GM19240 (cell line): ENCODE measurements at regions not wholly inside any gene's neighbourhood (a gene's known extent, or its start where the extent isn't known, plus 50 kb on each side); places are given as distances from the start of the nearest gene placed in this dataset.

Experiments
- DNase-seq: peaks from one replicate; pipeline ENCODE4 v3.0.0; 2011; ENCODE audit warnings: low spot score; ENCODE audit not compliant: insufficient read length

- no peak for DNase-seq
Measured at GRCh38 chr5:144002876-144003275, 167.6 kb downstream of the YIPF5 start.

- DNase-seq = no peak
Measured at GRCh38 chr5:144003636-144004035, 166.8 kb downstream of the YIPF5 start.

DNA sequence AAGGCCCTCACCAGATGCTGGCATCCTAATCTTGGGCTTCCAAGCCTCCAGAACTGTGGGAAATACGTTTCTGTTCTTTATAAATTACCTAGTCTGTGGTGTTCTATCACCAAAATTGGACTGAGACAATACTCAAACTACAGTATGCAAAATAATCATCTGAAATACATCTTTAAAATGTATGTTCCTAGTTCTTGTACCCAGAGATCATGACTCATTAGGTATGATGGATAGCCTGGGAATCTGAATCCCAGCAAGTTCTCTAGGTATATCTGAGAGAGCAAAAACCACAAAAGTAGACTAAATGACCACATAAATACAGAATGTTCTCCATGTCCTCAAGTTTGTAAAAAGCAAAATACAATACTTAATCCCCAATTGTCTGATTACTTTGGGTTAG is 166.3 kb downstream of the YIPF5 start:
- DNase-seq = no peak

- no peak for DNase-seq
Measured at GRCh38 chr5:144004751-144005150, 165.7 kb downstream of the YIPF5 start.

DNA sequence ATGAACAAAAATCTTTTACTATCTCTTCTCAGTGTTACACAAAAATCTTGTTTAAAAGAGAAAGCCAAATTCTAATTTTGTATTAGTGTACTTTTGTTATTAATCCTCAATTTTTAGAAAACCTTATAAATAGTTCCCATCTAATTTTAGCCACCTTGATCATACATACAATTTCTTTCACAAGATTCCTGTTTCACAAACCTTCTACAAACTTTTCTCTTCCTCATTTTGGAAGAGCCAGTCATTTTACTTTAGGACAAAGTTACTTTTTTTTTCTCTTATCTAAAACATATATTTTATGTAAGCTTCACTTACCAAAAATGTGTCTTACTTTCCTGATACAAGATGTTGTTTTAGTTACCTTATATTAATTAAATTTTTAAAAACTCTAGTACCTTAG is 161.3 kb downstream of the YIPF5 start:
- no peak for DNase-seq

GRCh38 chr5:144011388-144011787 is 159.1 kb downstream of the YIPF5 start:
- no peak for DNase-seq

GRCh38 chr5:144013816-144014215 is 156.6 kb downstream of the YIPF5 start:
- DNase-seq = no peak

DNA sequence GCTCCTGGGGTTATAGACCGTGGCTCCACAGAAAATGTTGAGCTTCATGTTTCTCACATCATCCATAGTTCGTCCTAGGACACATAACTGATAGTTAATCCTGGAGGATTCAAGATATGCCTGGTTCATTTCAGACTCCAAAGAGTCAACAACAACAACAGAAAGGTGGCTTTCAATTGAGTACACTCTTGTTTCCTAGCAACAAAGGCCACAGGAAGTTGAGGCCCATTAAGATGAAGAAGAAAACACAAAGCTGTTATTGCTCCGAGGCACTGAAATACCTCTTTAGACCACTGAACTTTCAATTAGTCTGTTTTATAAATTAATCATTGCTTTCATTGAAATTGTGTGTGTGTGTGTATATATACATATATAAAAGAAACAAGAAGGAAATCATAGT is 154.5 kb downstream of the YIPF5 start:
- DNase-seq = no peak

DNA sequence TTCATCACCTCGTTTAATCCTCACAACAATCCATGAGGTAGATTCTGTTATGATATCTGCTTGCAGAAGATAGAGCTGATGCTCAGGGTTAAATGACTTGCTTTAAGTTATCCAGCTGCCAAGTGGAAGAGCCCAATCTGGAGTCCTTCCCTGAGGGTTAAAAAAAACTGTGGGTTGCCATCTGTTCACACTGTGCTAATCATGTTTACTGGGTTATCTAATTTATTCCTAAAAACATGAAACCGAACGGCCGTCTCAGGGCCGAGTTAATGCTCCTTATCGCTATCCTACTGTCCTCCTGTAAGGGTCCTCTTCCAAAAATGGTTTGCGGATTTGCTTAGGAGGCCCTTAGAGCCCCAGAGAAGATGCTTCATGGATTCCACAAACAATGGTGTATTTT is 153.3 kb downstream of the YIPF5 start:
- no peak for DNase-seq

GRCh38 chr5:144017631-144018030 is 152.8 kb downstream of the YIPF5 start:
- DNase-seq = no peak

DNA sequence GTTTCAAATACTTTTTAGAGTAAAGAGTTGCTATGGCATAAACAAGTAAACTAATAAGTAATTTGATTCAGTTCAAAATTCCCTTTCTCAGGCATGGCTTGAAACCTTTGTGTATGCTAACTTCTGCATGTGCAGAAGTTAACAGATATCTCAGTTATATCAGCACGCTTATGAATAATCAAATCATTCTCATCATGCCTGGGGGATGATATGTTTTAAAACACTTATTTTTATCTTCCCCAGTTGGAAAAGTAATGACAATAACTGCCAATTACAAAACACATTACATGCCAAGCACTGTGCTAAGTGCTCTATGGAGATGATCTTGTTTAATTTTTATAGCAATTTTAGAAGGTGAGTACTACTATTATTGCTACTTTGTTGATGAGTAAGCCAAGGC is 146.4 kb downstream of the YIPF5 start:
- no peak for DNase-seq

- DNase-seq = no peak
Measured at GRCh38 chr5:144024545-144024944, 145.9 kb downstream of the YIPF5 start.

- DNase-seq = no peak
Measured at GRCh38 chr5:144026286-144026685, 144.2 kb downstream of the YIPF5 start.

- no peak for DNase-seq
Measured at GRCh38 chr5:144028058-144028457, 142.4 kb downstream of the YIPF5 start.

GRCh38 chr5:144028636-144029035 is 141.8 kb downstream of the YIPF5 start:
- no peak for DNase-seq

GRCh38 chr5:144030904-144031303 is 139.6 kb downstream of the YIPF5 start:
- no peak for DNase-seq

GRCh38 chr5:144032375-144032774 is 138.1 kb downstream of the YIPF5 start:
- no peak for DNase-seq

DNA sequence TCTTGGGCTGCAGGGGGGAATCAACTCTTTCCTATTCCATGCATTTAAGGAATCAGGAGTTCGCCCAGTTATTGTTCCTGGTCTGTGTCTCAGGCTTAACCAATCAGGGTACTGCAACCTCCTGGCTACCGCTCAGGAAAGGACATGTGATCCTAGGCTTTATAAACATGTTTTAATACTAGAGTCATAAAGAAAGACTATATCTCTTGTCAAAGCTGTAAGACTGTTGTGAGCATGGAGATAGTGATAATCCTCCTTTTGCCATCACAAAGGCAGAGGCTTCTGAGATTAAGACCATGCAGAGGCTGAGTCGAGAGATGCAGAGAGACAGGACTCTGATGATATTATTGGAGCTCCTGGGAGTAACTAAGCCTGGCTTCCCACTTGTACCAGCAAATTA is 137.0 kb downstream of the YIPF5 start:
- no peak for DNase-seq

DNA sequence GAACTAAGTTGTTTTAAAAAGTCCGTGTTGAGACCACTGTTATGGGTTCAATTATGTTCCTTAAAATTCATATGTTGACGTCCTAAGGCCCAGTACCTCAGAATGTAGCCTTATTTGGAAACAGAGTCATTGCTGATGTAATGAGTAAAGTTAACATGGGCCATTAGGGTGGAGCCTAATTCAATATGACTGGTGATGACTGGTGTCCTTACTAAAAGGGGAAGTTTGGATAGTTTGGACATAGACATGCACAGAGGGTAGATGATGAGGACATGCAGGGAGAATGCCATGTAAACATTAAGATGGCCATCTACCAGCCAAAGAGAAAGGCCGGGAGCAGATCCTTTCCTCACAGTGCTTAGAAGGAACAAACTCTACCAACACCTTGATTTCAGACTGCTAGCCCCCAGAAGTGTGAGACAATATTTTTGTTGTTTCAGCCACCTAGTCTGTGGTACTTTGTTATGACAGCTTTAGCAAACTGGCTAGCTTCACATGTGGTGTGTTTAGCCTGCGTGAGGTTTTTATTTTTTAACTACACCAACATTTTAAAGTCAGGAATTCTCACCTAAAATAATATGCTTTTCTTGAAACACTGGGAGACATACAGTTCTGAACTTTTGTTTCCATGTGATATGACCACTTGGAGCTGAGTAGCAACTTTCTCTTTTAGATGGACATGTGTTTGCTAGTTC is 135.3 kb downstream of the YIPF5 start:
- no peak for DNase-seq

- no peak for DNase-seq
Measured at GRCh38 chr5:144036476-144036875, 134.0 kb downstream of the YIPF5 start.

DNA sequence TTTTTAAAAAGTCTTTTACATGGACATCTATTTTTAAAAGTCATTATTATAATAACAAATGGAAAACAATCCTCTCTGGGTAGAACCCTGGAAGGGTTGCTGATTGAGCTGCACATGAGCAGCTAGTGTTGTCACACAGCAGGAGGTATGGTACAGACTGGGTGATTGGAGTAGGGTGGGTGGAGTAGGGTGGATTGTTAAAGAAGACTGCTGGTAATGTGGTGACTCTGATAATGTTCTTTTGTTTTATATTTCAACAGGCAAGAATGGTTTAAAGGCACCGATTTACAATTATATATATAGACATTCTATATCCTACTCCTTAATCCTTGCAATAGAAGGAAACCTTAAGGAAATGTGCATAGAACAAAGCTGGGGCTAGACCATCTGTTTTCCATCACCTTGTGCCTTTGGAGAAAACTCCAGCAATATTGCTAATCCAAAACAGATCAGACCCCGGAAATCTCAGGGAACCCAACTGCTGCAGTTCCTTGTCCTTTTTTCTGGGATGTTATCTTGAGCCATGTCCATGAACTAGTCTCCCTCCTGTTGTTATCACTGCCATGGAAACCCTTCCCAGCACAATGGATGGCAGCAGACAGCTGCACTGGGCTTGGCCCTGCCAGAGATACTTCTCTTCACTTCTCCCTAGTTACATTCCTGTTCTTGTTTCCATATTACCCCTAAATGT is 129.7 kb downstream of the YIPF5 start:
- DNase-seq = no peak

DNA sequence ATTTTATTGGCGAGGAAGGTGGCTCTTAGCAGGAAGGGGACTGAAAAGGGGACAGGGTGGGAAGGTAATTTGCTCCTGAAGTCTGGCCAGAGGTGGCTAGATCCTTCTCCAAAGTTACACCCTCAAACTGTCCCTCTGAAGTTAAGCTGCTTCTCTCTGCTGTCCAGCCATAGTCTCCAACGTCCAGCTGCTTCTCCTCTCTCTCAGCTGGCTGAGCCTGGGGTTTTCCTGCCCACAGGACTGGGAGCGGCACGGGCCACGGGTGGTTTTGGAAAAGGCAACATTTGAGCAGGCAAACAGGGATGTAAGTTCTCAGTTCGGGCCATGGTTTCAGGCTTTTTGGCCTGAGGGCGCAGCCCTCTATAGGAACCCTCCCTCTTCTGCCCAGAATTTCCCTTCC is 128.3 kb downstream of the YIPF5 start:
- DNase-seq = no peak

DNA sequence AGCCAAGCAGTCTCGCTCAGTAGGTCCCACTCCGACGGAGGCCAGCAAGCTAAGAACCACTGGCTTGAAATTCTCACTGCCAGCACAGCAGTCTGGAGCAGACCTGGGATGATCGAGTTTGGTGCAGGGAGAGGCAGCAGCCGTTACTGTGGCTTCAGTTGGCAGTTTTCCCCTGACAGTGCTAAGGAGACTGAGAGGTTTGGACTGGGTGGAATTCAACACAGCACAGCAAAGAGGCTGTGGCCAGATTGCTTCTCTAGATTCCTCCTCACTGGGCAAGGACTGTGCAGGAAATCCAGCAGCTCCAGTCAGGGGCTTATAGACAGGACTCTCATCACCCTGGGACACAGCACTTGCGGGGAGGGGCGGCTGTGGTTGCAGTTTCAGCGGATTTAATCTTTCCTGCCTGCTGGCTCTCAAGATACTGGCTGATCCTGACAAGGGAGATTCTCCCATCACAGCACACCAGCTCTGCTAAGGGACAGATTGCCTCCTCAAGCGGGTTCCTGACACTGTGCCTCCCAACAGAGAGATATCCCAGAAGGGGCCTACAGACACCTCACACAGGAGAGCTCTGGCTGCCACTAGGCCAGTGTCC is 122.1 kb downstream of the YIPF5 start:
- no peak for DNase-seq
